ENCODE measurements at regions not wholly inside any gene's neighbourhood (a gene's known extent, or its start where the extent isn't known, plus 50 kb on each side); places are given as distances from the start of the nearest gene placed in this dataset.

- ChIA-PET CTCF (no interaction called here), POLR2A (no interaction called here)
- Histone ChIP-seq H3K4me1 (ENCODE audit: control insufficient read depth in 1 of 2, extremely low read depth in 1 of 2, insufficient read depth in 2 of 2, low read length in 2 of 2) (no peaks in the 10 kb centered on the region), H3K4me3 (ENCODE audit: control insufficient read depth in 1 of 2, extremely low read depth in 1 of 2, low read length in 1 of 2) (no peak overlapping the region), H3K9me3 (no peaks in the 10 kb centered on the region), H3K36me3 (ENCODE audit: control insufficient read depth in 2 of 2, extremely low read depth in 1 of 2, insufficient read depth in 1 of 2, low read length in 1 of 2) (no peaks in the 10 kb centered on the region), H3K27me3 (replicated peaks in 1 of 2; ENCODE audit: control insufficient read depth in 2 of 2, extremely low read depth in 1 of 2, insufficient read depth in 2 of 2, low read length in 1 of 2) (peaks cover 0 to 3% of the 10 kb centered on the region in 2 experiments), H3K27ac (ENCODE audit: low read length) (no peak overlapping the region)
- Mint-ChIP-seq H3K4me3 (no peak overlapping the region), H3K9me3 (peaks cover 13 to 18% (median 17%) of the 10 kb centered on the region in 3 donors), H3K36me3 (no peaks in the 10 kb centered on the region), H3K27ac (no peak overlapping the region), H3K4me1 (no peaks in the 10 kb centered on the region), H3K27me3 (no peaks in the 10 kb centered on the region)
- no peak for ATAC-seq (replicated peaks in 1 of 4)
- no peak for DNase-seq
These were observed 259.1 kb upstream of the NOCT start for GRCh38 chr4:138756519-138756918.

GRCh38 chr4:138751309-138751708 lies 264.3 kb upstream of the NOCT start:
- Mint-ChIP-seq H3K4me3 (no peak overlapping the region), H3K4me1 (no peaks in the 10 kb centered on the region), H3K27ac (no peak overlapping the region), H3K36me3 (no peaks in the 10 kb centered on the region), H3K9me3 (peaks cover 16 to 25% (median 23%) of the 10 kb centered on the region in 3 donors), H3K27me3 (no peaks in the 10 kb centered on the region)
- WGBS (ENCODE audit: insufficient coverage): no CpG with 5 or more reads among the region's 3 CpGs
- DNase-seq: no peak
- ChIA-PET CTCF (interaction anchor here in 1 of 2 donors (0.6 kb wide), 1 partner anchor 120 kb away, joined by 3 read pairs; no protein-coding TSS in a partner anchor), POLR2A (no interaction called here)
- Histone ChIP-seq H3K4me3 (ENCODE audit: control insufficient read depth in 1 of 2, extremely low read depth in 1 of 2, low read length in 1 of 2) (no peak overlapping the region), H3K9me3 (no peaks in the 10 kb centered on the region), H3K4me1 (ENCODE audit: control insufficient read depth in 1 of 2, extremely low read depth in 1 of 2, insufficient read depth in 2 of 2, low read length in 2 of 2) (no peaks in the 10 kb centered on the region), H3K36me3 (ENCODE audit: control insufficient read depth in 2 of 2, extremely low read depth in 1 of 2, insufficient read depth in 1 of 2, low read length in 1 of 2) (no peaks in the 10 kb centered on the region), H3K27ac (ENCODE audit: low read length) (no peak overlapping the region), H3K27me3 (replicated peaks in 1 of 2; ENCODE audit: control insufficient read depth in 2 of 2, extremely low read depth in 1 of 2, insufficient read depth in 2 of 2, low read length in 1 of 2) (no peaks in the 10 kb centered on the region)
- ATAC-seq (replicated peaks in 1 of 4): no peak

- no CpG with 5 or more reads among the region's 2 CpGs for WGBS (ENCODE audit: insufficient coverage)
- Histone ChIP-seq H3K27ac (ENCODE audit: low read length) (no peak overlapping the region), H3K4me3 (ENCODE audit: control insufficient read depth in 1 of 2, extremely low read depth in 1 of 2, low read length in 1 of 2) (no peak overlapping the region), H3K4me1 (ENCODE audit: control insufficient read depth in 1 of 2, extremely low read depth in 1 of 2, insufficient read depth in 2 of 2, low read length in 2 of 2) (no peaks in the 10 kb centered on the region), H3K9me3 (no peaks in the 10 kb centered on the region), H3K27me3 (replicated peaks in 1 of 2; ENCODE audit: control insufficient read depth in 2 of 2, extremely low read depth in 1 of 2, insufficient read depth in 2 of 2, low read length in 1 of 2) (no peaks in the 10 kb centered on the region), H3K36me3 (ENCODE audit: control insufficient read depth in 2 of 2, extremely low read depth in 1 of 2, insufficient read depth in 1 of 2, low read length in 1 of 2) (no peaks in the 10 kb centered on the region)
- no peaks in the 10 kb centered on the region for H3K36me3 Mint-ChIP-seq
- ATAC-seq (replicated peaks in 1 of 4) (no peak), DNase-seq (no peak)
- CTCF ChIA-PET: interaction anchor here in 1 of 2 donors (0.5 kb wide), 1 partner anchor 164 kb away, joined by 5 read pairs; no protein-coding TSS in a partner anchor
- H3K4me3 Mint-ChIP-seq: no peak overlapping the region
- no peak overlapping the region for H3K27ac Mint-ChIP-seq
- POLR2A ChIA-PET: no interaction called here
- H3K27me3 Mint-ChIP-seq: no peaks in the 10 kb centered on the region
- H3K9me3 Mint-ChIP-seq: peaks cover 16 to 22% (median 18%) of the 10 kb centered on the region in 3 donors
- no peaks in the 10 kb centered on the region for H3K4me1 Mint-ChIP-seq
These were observed 266.3 kb upstream of the NOCT start for GRCh38 chr4:138749303-138749702.

- Histone ChIP-seq H3K4me1 (ENCODE audit: control insufficient read depth in 1 of 2, extremely low read depth in 1 of 2, insufficient read depth in 2 of 2, low read length in 2 of 2) (no peaks in the 10 kb centered on the region), H3K9me3 (no peaks in the 10 kb centered on the region), H3K36me3 (ENCODE audit: control insufficient read depth in 2 of 2, extremely low read depth in 1 of 2, insufficient read depth in 1 of 2, low read length in 1 of 2) (no peaks in the 10 kb centered on the region), H3K4me3 (ENCODE audit: control insufficient read depth in 1 of 2, extremely low read depth in 1 of 2, low read length in 1 of 2) (no peak overlapping the region), H3K27ac (ENCODE audit: low read length) (no peak overlapping the region), H3K27me3 (replicated peaks in 1 of 2; ENCODE audit: control insufficient read depth in 2 of 2, extremely low read depth in 1 of 2, insufficient read depth in 2 of 2, low read length in 1 of 2) (no peaks in the 10 kb centered on the region)
- H3K27ac Mint-ChIP-seq: no peak overlapping the region
- ChIA-PET CTCF (no interaction called here), POLR2A (no interaction called here)
- peaks cover 0 to 2% (median 0%) of the 10 kb centered on the region in 3 donors for H3K9me3 Mint-ChIP-seq
- H3K36me3 Mint-ChIP-seq: no peaks in the 10 kb centered on the region
- DNase-seq (no peak), ATAC-seq (replicated peaks in 1 of 4) (no peak)
- H3K4me3 Mint-ChIP-seq: no peak overlapping the region
- WGBS (ENCODE audit: insufficient coverage): no CpG with 5 or more reads among the region's 5 CpGs
- H3K4me1 Mint-ChIP-seq: no peaks in the 10 kb centered on the region
- H3K27me3 Mint-ChIP-seq: no peaks in the 10 kb centered on the region
These were observed 273.7 kb upstream of the NOCT start for GRCh38 chr4:138741766-138742377.

- DNase-seq (no peak), ATAC-seq (replicated peaks in 1 of 4) (no peak)
- H3K36me3 ChIP-seq (ENCODE audit: control insufficient read depth in 2 of 2, extremely low read depth in 1 of 2, insufficient read depth in 1 of 2, low read length in 1 of 2): no peaks in the 10 kb centered on the region
- H3K4me1 Mint-ChIP-seq: no peaks in the 10 kb centered on the region
- no peak overlapping the region for H3K27ac Mint-ChIP-seq
- H3K27me3 Mint-ChIP-seq: no peaks in the 10 kb centered on the region
- 83% methylated on average over 1 of the region's 4 CpGs for WGBS (ENCODE audit: insufficient coverage)
- no peak overlapping the region for H3K4me3 ChIP-seq (ENCODE audit: control insufficient read depth in 1 of 2, extremely low read depth in 1 of 2, low read length in 1 of 2)
- H3K27me3 ChIP-seq (replicated peaks in 1 of 2; ENCODE audit: control insufficient read depth in 2 of 2, extremely low read depth in 1 of 2, insufficient read depth in 2 of 2, low read length in 1 of 2): no peaks in the 10 kb centered on the region
- no peaks in the 10 kb centered on the region for H3K4me1 ChIP-seq (ENCODE audit: control insufficient read depth in 1 of 2, extremely low read depth in 1 of 2, insufficient read depth in 2 of 2, low read length in 2 of 2)
- no peak overlapping the region for H3K27ac ChIP-seq (ENCODE audit: low read length)
- CTCF ChIA-PET: no interaction called here
- no peaks in the 10 kb centered on the region for H3K36me3 Mint-ChIP-seq
- H3K9me3 ChIP-seq: no peaks in the 10 kb centered on the region
- H3K4me3 Mint-ChIP-seq: no peak overlapping the region
- POLR2A ChIA-PET: no interaction called here
- H3K9me3 Mint-ChIP-seq: peaks cover 0 to 2% (median 0%) of the 10 kb centered on the region in 3 donors
These were observed 274.5 kb upstream of the NOCT start for GRCh38 chr4:138740816-138741745.

- H3K27me3 Mint-ChIP-seq: no peaks in the 10 kb centered on the region
- ATAC-seq (replicated peaks in 1 of 4): no peak
These were observed 279.2 kb upstream of the NOCT start for GRCh38 chr4:138736362-138736761.

More at GRCh38 chr4:138736362-138736761, 279.2 kb upstream of the NOCT start:
- H3K9me3 Mint-ChIP-seq: peaks cover 0 to 4% (median 2%) of the 10 kb centered on the region in 3 donors
- H3K27me3 ChIP-seq (replicated peaks in 1 of 2; ENCODE audit: control insufficient read depth in 2 of 2, extremely low read depth in 1 of 2, insufficient read depth in 2 of 2, low read length in 1 of 2): no peaks in the 10 kb centered on the region
- CTCF ChIA-PET: no interaction called here
- no peaks in the 10 kb centered on the region for H3K36me3 ChIP-seq (ENCODE audit: control insufficient read depth in 2 of 2, extremely low read depth in 1 of 2, insufficient read depth in 1 of 2, low read length in 1 of 2)
- H3K4me1 ChIP-seq (ENCODE audit: control insufficient read depth in 1 of 2, extremely low read depth in 1 of 2, insufficient read depth in 2 of 2, low read length in 2 of 2): no peaks in the 10 kb centered on the region
- no peak for DNase-seq
- no peak overlapping the region for H3K4me3 Mint-ChIP-seq
- no peaks in the 10 kb centered on the region for H3K36me3 Mint-ChIP-seq
- POLR2A ChIA-PET: no interaction called here
- H3K9me3 ChIP-seq: no peaks in the 10 kb centered on the region
- H3K27ac ChIP-seq (ENCODE audit: low read length): no peak overlapping the region
- H3K27ac Mint-ChIP-seq: no peak overlapping the region
- no peak overlapping the region for H3K4me3 ChIP-seq (ENCODE audit: control insufficient read depth in 1 of 2, extremely low read depth in 1 of 2, low read length in 1 of 2)
- H3K4me1 Mint-ChIP-seq: no peaks in the 10 kb centered on the region

Measured in T-cell (primary cell).